Right ventricle myocardium superior (tissue), 1 donor: ENCODE measurements at regions not wholly inside any gene's neighbourhood (a gene's known extent, or its start where the extent isn't known, plus 50 kb on each side); places are given as distances from the start of the nearest gene placed in this dataset.

Source experiments
- ATAC-seq: fragments of 200-7000 bp; cut with Tn5 transposase; one replicate; pipeline ENCODE4 v1.9.1; 2020; ENCODE audit warnings: mild to moderate bottlenecking; ENCODE audit not compliant: poor library complexity
- DNase-seq: peaks from one replicate; pipeline ENCODE4 v3.0.0-alpha.2; 2020
- intact Hi-C: fragments of 100-400 bp; cut with DNase I; formaldehyde crosslinking; loops from one replicate; pipeline ENCODE4 v1.11.2; 2022
- donor health status: DM: no; HTN: yes; CAD: no; lungs with severe emphysema.

- ATAC-seq (no peak), DNase-seq (no peak)
- intact Hi-C loops = no loop called here
Measured at GRCh38 chr6:133626096-133626666, 262.7 kb upstream of the TCF21 start.

DNA sequence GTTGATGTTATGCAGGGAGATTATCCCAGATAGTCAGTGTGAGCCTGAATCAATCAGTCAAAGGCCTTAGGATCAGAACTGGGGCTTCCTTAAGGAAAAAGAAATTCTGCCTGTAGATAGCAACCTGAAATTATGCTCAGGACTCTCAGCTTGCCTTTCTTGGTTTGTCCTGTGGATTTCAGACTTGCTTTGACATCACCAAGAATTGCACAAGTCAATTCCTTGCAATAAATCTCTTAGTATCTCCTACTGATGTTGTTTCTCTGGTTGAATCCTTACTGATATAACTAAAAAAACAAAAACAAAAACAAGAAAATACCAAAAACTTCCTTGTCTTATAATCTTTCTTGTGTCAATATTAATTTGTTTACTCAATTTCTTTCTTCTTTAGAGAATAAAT, 258.9 kb upstream of the TCF21 start:
- no peak for DNase-seq
- no peak for ATAC-seq
- intact Hi-C loops = no loop called here

GRCh38 chr6:133630651-133631050, 258.3 kb upstream of the TCF21 start:
- ATAC-seq (no peak), DNase-seq (no peak)
- intact Hi-C loops = no loop called here

DNA sequence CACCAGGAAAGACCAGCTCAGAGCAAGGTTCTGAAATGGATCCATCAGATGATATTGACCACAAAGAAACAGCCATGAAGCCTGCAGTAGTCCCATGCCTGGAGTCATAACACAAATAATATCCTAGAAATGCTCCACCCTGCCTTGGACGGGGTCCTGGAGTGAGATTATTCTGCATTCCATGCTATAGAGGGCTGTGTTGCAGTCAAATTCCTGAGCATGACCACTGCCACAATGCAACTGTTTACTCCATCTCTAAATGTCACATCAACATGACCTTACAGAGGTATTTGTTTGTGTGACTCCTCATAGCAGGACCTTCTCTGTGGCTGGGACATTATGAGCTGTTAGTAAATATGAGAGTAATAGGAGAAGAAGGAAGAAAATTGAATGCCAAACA, 257.5 kb upstream of the TCF21 start:
- no peak for ATAC-seq
- intact Hi-C loops = no loop called here
- DNase-seq = no peak

DNA sequence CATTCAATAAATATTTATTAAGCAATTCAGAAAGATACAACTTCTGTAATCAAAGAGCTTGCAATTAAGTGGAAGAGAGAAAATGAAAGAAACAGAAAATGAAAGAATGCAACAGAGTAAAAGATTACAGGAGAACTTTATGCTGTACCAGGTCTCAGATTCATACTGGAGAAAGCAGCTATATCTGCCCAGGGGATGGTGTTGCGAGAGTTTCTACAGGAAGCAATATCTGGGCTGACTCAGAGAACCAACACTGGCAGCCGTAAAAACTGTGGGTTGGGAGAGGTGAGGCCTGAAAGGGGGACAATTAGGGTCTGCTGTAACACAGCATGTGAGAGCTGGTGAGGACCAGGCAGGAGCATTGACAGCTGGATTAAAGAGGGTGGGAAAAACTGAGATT, 256.7 kb upstream of the TCF21 start:
- DNase-seq (no peak), ATAC-seq (no peak)
- intact Hi-C loops = no loop called here

- no peak for ATAC-seq
- intact Hi-C loops = no loop called here
- DNase-seq = no peak
Measured at GRCh38 chr6:133632906-133633305, 256.0 kb upstream of the TCF21 start.

GRCh38 chr6:133634474-133634873, 254.4 kb upstream of the TCF21 start:
- intact Hi-C loops = no loop called here
- ATAC-seq (no peak), DNase-seq (no peak)

DNA sequence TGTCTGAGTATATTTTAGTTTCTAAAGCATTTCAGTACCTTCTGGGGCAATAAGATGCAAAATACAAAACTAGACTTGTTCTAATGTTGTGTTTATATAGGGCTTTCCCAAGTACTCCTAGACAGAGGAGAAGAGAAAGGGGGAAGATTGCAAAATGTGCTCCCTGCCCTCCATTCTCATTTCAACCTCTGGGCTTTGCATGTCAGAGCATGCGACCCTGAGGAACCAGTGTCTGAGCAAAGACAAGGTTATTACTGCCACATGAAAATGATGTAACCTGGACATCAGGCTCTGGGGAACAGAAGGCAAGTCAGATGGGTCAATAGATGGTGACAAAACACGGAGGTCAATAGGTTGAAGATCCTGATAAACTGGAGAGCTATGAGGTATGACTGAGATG, 253.5 kb upstream of the TCF21 start:
- intact Hi-C loops = no loop called here
- DNase-seq = no peak
- no peak for ATAC-seq

- ATAC-seq = no peak
- intact Hi-C loops = no loop called here
- no peak for DNase-seq
Measured at GRCh38 chr6:133637436-133637835, 251.5 kb upstream of the TCF21 start.

DNA sequence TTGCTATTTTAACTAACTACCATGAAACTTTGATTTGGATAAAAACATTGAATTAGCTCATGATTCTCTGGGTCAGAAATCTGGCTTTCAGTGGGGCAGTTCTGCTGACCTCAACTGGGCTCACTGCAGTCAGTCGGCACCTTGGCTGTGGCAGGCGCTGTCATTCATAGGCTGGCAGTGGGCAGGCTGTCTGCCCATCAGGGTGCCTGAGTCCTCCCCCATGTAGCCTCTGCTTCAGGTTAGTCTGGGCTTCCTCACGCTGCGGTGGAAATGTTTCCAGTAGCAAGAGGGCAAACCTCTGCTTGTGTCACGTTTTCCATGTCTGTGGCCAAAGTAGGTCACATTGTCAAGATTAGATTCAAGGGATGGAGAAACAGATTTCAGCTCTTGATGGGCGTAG, 251.0 kb upstream of the TCF21 start:
- DNase-seq = no peak
- intact Hi-C loops = no loop called here

DNA sequence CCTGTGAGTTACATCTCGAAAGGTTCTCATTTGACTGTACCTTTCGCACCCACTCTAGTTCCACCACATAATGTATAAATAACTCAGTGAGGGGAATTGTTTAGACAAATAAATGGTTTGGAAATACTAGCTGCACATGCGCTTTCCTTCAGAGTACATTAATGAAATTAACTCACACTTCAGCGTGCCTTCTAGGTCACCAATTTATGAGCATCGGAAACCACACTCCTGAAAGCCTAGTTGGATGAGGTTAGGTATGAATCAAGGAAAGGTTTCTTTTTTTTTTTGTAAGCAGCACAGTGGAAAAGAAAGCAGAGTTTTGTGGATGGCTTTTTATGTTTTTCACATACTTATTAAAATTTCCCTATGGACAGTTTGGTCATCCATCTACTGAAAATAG, 247.8 kb upstream of the TCF21 start:
- ATAC-seq (no peak), DNase-seq (no peak)
- intact Hi-C loops = no loop called here

More for the DNA sequence above, 251.0 kb upstream of the TCF21 start:
- ATAC-seq = no peak

- ATAC-seq = no peak
Measured at GRCh38 chr6:133644548-133644891, 244.4 kb upstream of the TCF21 start.

DNA sequence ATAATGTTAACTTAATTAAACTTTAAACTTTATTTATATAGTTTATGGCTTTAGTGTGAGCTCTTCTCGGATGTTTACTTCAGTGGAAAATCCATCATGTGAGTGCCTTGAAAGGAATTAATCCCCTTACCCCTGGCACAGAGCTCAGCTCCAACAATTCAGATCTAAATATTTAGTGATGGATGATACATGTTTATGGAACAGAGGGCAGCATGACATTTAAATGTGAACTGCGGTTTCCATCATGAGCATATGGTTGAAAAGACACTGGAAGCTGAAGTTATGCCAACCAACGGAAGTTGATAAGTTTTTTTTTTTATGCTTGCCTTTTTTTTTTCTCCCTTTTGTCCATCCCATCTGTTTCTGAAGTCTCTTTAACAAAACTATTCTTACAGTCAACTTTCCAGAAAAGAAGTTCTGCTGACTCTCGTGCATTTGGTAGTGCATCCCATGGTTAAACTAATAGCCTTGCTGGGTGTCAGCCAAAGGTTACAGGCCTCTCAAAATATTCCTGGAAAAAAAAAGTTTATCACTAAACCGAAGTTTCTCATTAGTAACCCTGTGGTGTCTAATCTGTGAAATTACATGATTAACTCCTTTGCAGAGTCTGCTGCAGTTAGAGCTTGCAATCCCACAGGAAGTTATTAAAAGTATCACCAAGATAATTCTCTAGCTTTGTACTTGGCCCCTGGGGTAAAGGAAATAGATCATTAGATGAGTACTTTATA, 243.9 kb upstream of the TCF21 start:
- intact Hi-C loops = no loop called here
- no peak for DNase-seq
- ATAC-seq = peak; percentile 43

More at GRCh38 chr6:133644548-133644891, 244.4 kb upstream of the TCF21 start:
- intact Hi-C loops = no loop called here
- DNase-seq = no peak

- ATAC-seq (peak; percentile 43), DNase-seq (no peak)
- intact Hi-C loops = no loop called here
Measured at GRCh38 chr6:133645966-133646740, 242.8 kb upstream of the TCF21 start.

- ATAC-seq (no peak), DNase-seq (no peak)
- intact Hi-C loops = no loop called here
Measured at GRCh38 chr6:133648581-133648980, 240.3 kb upstream of the TCF21 start.

DNA sequence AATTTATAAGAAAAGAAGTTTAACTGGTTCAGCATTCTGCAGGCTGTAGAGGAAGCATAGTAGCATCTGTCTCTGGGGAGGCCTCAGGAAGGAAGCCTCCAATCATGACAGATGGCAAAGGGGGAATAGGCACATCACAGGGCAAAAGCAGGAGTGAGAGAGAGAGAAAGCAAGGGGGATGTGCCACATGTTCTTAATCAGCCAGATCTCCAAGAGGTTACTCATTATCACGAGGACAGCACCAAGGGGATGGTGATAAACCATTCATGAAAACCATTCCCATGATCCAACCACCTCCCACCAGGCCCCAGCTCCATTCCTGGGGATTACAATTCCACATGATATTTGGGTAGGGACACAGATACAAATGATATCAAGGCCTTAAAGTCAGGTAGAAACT, 217.5 kb upstream of the TCF21 start:
- intact Hi-C loops = no loop called here
- DNase-seq (no peak), ATAC-seq (no peak)

- intact Hi-C loops = no loop called here
- ATAC-seq = no peak
- DNase-seq = no peak
Measured at GRCh38 chr6:133673056-133673455, 215.9 kb upstream of the TCF21 start.

DNA sequence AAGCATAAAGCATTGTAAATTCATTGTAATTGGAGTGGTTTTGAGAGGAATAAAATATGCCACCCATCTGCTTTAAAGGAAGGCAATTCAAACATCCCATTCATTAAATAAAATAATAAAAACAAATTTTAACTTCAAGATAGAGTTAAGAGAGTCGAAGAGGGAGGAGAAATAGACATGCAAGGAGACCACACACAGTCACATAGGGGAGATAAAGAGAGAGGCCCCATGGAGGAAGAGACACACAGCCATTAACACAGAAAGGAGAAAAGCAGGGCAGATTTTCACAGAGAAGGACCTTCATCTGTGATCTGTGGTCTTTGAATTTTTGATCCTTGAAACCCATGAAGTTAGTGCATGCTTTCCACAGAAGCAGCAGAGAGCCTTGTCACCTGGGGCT, 214.3 kb upstream of the TCF21 start:
- ATAC-seq = no peak
- intact Hi-C loops = no loop called here

GRCh38 chr6:133680994-133681393, 207.9 kb upstream of the TCF21 start:
- no peak for DNase-seq
- no peak for ATAC-seq
- intact Hi-C loops = no loop called here

More for the DNA sequence above, 214.3 kb upstream of the TCF21 start:
- DNase-seq = no peak

DNA sequence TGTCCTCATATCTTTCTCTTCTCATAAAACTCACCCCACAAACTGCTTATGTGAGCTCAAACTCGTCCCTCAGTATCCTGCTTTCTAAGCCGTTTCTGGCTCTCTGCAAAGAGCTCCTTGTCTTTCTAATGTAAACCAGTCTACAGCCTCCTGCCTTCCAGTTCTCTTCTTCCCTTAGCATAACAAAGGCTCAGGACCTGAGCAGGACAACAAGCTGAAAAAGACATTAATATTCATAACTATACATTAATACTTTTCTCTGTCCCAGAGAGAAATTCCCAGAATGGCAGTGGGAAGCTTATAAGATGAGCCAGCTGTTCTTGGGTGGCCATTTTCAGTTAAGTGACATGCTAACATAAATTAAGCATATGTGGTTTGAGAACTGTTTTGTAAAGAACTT, 207.0 kb upstream of the TCF21 start:
- ATAC-seq (no peak), DNase-seq (no peak)
- intact Hi-C loops = no loop called here
